HS-27A (cell line): ENCODE measurements at regions not wholly inside any gene's neighbourhood (a gene's known extent, or its start where the extent isn't known, plus 50 kb on each side); places are given as distances from the start of the nearest gene placed in this dataset.
"Not testable (repeated sequence)": the region's sequence is repeated elsewhere in the genome, so short reads cannot be mapped to it uniquely, and the experiment has no call there.

Experiments
- DNase-seq: peaks from one replicate; pipeline ENCODE4 v3.0.0-alpha.2; 2012; ENCODE audit warnings: low read depth, missing footprints

GRCh38 chr10:57336865-57337264, 930.8 kb downstream of the IPMK start:
- DNase-seq, result no peak

DNA sequence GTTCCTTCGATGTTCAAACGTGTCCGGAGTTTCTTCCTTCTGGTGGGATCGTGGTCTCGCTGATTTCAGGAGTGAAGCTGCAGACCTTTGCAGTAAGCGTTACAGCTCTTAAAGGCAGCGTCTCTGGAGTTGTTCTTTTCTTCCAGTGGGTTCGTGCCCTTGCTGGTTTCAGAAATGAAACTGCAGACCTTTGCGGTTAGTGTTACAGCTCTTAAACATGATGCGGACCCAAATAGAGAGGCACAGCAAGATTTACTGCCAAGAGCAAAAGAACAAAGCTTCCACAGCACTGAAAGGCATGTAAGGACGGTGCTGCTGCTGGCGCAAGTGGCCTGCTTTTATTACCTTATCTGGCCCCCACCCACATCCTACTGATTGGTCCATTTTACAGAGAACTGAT, 931.4 kb downstream of the IPMK start:
- DNase-seq, result no peak

GRCh38 chr10:57334523-57334922, 933.2 kb downstream of the IPMK start:
- no peak for DNase-seq

DNA sequence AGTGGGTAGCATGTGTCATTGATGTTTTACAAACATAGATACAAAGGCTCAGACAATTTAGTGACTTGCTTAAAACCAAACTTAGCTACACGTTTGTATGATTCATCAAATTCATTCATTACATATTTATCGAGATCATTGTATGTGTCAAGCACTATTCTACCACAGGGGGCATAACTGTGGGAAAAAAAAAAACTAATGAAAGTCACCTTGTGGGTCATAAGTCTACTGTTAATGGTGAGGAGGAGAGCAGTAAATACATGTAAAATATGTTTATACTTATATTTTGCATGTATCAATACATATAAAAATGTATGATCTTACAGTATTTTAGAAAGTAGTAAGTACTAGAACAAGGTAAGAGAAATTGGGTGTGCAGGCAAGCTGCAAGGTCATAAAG, 933.8 kb downstream of the IPMK start:
- no peak for DNase-seq

- DNase-seq, result not testable (repeated sequence)
Measured at GRCh38 chr10:57321400-57321854, 946.3 kb downstream of the IPMK start.

- DNase-seq, result no peak
Measured at GRCh38 chr10:57320416-57320815, 947.3 kb downstream of the IPMK start.

- DNase-seq, result no peak
Measured at GRCh38 chr10:57314046-57314445, 953.0 kb upstream of the ZWINT start.

- no peak for DNase-seq
Measured at GRCh38 chr10:57303566-57303965, 942.5 kb upstream of the ZWINT start.

- DNase-seq, result no peak
Measured at GRCh38 chr10:57300718-57301117, 939.7 kb upstream of the ZWINT start.

DNA sequence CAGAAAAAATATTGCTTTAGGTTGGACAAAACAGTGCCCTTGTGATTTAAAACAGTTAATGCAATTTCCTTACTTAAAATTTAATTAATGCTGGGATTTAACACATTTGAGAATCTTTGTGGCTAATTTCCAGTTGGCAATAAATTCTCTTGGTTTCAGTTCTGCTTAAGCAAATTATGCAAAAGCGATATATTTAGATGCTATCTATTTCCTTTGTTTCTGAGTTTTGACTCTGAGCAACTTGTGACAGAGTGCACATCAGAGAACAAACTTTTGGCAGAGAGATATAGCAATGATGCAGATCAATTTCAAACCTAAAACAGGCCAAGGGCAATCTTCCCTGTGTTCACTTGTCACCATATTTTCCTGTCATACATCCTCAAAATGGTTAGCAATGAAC, 933.6 kb upstream of the ZWINT start:
- DNase-seq, result no peak

DNA sequence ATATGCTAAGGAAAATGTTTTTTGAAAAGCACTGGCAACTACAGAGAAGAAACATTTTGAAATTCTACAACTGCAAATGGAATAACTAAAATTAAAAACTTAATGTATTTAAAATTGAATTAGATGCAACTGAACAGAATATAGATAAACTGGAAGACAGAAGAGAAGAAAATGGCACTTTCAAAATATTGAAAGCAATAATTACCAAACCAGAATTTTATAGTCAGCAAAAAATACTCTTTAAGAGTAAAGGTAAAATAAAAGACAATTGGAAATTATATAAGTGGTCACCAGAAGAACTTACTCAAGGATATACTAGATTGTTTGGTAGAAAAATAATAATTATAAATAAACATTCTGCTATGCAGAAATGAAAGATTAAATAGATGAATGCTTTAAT, 927.7 kb upstream of the ZWINT start:
- DNase-seq, result no peak

DNA sequence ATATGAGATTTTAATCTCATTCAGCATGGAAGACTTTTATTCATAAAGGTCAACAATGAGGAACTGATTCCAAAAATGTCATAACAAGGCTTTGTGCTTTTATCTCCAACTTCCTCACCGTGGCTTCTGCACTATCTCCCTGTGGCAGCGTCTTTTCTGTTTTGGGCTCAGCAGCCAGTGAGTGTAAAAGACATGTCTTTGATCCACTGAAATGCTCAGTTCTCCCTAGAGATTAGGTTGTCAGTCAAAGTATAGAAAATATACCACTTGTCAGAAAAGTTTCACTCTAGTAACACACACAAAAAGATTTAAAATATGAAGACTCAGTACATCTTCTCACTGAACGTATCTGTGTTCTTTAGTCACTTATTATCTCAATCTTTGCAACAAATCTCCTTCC, 901.8 kb upstream of the ZWINT start:
- no peak for DNase-seq

GRCh38 chr10:57260175-57260574, 899.1 kb upstream of the ZWINT start:
- no peak for DNase-seq

DNA sequence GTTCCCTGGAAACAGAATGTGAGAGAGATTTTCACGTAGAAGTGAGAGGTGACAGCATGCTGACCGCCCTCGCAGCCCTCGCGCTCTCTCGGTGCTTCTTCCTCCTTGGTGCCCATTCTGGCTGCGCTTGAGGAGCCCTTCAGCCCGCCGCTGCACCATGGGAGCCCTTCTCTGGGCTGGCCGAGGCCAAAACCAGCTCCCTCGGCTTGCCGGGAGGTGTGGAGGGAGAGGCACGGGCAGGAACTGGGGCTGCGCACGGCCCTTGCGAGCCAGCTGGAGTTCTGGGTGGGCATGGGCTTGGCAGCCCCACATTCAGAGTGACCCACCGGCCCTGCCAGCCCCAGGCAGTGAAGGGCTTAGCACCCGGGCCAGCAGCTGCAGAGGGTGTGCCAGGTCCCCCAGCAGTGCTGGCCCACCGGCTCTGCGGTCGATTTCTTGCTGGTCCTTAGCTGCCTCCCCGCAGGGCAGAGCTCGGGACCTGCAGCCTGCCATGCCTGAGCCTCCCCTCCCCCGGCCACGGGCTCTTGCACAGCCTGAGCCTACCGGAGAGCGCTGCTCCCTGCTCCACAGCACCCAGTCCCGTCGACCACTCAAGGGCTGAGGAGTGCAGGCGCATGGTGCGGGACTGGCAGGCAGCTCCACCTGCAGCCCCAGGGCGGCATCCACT, 888.7 kb upstream of the ZWINT start:
- DNase-seq, result no peak

- no peak for DNase-seq
Measured at GRCh38 chr10:57247271-57247670, 886.2 kb upstream of the ZWINT start.

- DNase-seq, result no peak
Measured at GRCh38 chr10:57225920-57226319, 864.9 kb upstream of the ZWINT start.

DNA sequence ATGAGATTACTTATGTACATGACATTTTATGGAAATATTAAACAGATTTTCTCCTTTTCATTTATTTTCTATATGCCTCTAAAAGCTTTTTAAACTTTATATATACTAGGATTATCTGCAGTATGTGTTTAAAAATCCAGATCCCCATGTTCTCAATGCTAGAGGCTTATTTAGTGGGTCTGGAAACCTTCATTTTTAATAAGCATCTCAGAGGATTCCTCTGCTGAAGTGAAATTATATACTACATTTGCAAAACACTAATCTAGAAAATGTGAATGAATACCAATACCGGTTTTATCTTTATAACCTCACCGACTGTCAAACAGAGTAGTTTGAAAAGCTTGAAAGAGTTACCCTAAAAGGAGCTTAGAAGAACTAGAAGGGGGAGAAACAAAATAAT, 863.8 kb upstream of the ZWINT start:
- no peak for DNase-seq

DNA sequence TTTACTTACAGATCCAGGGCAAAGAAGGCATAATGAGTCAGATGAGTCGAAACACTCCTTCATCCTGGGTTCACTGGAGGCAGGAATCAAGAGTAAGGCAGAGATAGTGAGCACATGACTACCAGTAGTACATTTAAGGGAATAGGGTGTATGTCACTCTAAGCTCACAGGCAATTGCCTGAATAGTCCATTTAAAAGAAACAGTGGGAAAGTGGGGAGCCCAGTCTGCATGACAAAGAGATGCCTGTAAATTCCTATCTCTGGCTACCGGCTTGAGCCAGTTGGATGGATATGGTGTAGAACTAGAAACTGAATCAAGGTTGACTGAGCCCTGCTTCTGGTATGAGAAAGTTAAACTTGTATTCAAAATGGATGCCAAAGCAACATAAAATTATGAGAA, 861.5 kb upstream of the ZWINT start:
- DNase-seq, result no peak

- DNase-seq, result no peak
Measured at GRCh38 chr10:57222129-57222528, 861.1 kb upstream of the ZWINT start.

GRCh38 chr10:57221674-57222073, 860.6 kb upstream of the ZWINT start:
- no peak for DNase-seq

- no peak for DNase-seq
Measured at GRCh38 chr10:57218382-57218781, 857.3 kb upstream of the ZWINT start.

DNA sequence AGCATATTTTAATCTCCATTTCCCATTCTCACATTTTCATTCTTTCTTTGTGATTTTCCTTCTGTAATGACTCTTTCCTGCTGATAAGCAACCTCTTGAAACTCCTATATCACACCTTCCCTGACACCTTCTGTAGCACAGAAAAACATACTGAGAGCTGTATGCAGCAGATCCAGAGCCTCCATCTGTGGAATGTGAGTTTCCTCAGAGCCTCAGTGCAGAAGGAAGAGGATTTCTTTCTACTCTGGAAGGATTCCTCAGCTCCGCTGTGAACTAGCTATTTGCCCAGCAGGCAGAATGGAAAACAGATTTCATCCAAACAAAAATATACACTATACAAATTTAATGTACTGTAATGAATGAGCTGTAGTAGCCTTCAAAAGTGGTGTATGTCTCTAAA, 841.3 kb upstream of the ZWINT start:
- DNase-seq, result no peak

- no peak for DNase-seq
Measured at GRCh38 chr10:57188846-57189245, 827.8 kb upstream of the ZWINT start.

DNA sequence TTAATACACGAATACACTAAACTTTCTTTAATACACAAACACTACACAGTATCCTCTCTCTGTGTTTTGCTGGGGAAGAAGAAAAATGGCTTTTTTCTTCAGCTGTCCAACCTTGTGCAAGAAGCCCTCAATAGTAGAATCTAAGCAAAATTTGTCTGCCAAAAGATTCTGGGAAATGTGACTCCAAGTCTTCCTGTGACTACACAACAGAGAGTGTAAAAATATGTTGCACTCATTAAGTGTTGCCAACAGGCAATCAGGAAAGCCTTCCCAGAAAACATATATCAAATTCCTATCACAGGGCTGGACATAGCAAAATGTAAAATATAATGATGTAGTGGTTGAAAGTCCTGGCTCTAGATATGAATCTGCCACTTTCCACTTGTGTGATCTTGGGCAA, 825.1 kb upstream of the ZWINT start:
- DNase-seq, result no peak

- no peak for DNase-seq
Measured at GRCh38 chr10:57169597-57169996, 808.5 kb upstream of the ZWINT start.
